ENCODE measurements at regions not wholly inside any gene's neighbourhood (a gene's known extent, or its start where the extent isn't known, plus 50 kb on each side); places are given as distances from the start of the nearest gene placed in this dataset.
A peak's percentile ranks its signal among the peaks of the same experiment; 100 is the strongest.
"Not testable (repeated sequence)": the region's sequence is repeated elsewhere in the genome, so short reads cannot be mapped to it uniquely, and the experiment has no call there.

DNA sequence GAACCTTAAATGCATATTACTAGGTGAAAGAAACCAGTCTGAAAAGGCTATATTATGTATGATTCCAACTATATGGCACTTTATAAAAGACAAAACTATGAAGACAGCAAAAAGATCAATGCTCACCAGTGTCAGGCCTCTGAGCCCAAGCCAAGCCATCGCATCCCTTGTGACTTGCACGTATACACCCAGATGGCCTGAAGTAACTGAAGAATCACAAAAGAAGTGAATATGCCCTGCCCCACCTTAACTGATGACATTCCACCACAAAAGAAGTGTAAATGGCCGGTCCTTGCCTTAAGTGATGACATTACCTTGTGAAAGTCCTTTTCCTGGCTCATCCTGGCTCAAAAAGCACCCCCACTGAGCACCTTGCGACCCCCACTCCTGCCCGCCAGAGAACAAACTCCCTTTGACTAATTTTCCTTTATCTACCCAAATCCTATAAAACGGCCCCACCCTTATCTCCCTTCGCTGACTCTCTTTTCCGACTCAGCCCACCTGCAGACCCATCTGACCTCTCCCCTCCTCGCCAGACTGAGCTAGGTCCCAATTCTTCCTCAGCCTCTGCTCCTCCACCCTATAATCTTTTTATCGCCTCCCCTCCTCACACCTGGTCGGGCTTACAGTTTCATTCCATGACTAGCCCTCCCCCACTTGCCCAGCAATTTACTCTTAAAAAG lies 1239.5 kb downstream of the OLFM4 start:
- DNase-seq: not testable (repeated sequence)

DNA sequence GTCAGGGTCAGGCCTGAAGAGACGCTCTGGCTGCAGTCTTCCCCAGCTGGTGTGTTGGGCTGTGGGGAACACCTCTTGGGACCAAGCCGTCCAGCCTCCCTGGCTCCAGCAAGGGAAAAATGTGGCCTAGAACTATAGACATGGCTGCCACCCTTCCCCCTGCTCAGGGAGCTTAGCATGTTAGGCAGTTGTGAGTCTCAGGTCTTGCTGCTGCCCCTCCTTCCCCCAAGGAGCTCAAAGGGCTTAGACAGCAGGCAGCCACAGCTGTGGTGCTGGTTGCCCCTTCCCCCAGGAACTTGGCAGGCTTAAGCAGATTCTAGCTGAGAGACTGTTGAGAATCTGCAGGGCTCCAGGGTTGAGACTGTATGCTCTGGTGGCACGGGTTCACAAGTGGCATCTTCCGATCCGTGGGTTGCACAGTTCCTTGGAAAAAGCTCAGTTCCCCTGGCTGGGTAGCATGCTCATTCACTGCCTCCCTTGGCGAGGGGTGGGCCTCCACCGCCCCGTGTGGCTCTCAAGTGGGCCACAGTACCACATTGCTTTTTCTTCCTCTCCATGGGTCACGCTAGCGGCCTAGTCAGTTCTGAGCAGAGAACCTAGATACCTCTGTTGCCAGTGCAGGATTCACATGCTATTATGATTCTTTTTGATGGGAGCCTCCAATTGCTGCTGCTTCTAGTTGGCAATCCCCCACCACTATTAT lies 1258.6 kb downstream of the OLFM4 start:
- no peak for DNase-seq

DNA sequence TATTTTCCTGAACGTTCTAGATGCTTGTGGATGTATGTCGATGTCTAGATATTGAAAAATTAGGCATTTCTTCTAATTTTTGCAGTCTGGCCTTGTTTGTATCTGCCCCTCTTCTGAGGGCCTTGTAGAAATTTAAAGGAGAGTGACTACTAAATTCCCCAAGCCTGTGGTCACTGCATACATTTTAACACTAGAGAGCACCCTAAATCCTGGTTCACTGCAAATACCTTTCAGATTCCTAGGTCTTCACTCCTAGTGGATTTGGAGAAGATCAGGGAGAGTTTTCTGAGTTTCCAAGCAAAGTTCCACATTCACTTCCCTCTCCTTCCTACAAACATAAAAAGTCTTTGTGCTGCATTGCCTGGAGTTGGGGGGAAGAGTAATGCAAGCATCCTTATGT lies 1272.5 kb downstream of the OLFM4 start:
- DNase-seq: peak; percentile 23

DNA sequence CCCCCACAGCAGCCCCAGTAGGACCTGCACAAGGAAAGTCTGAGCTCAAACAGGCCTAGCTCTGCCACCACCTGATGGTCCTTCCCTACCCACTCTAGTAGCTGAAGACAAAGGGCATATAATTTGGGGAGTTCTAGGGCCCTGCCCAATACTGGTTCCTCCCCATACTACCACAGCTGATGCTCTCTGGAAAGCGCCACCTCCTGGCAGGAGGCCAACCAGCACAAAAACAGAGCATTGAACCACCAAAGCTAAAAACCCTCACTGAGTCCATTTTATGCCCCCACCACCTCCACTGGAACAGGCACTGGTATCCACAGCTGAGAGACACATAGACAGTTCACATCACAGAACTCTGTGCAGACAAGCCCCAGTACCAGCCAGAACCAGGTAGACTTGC lies 1276.8 kb downstream of the OLFM4 start:
- no peak for DNase-seq

DNA sequence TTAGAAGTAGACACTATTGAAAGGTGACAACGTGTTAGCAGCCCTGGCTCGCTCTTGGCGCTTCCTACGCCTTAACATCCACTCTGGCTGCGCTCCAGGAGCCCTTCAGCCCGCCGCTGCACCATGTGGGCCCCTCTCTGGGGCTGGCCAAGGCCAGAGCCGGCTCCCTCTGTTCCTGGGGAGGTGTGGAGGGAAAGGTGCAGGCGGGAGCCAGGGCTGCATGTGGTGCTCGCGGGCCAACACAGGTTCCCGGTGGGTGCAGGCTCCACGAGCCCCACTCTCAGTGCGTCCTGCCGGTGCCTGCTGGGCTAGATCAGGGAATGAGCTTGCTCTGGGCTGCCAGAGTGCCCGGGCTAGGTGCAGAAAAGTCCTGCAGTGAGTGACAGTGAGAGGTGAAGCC lies 1284.3 kb downstream of the OLFM4 start:
- no peak for DNase-seq

DNA sequence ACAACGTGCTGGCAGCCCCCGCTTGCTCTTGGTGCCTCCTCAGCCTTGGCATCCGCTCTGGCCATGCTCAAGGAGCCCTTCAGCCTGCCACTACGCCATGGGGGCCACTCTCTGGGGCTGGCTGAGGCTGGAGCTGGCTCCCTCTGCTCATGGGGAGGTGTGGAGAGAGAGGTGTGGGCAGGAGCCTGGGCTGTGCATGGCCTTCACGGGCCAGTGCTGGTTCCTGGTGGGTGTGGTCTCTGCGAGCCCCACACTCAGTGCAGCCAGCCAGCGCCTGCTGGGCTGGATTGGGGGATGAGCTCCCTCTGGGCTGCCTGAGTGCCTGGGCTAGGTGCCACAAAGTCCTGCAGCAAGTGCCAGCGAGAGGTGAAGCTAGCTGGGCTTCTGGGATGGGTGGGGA lies 1289.1 kb downstream of the OLFM4 start:
- DNase-seq: no peak

DNA sequence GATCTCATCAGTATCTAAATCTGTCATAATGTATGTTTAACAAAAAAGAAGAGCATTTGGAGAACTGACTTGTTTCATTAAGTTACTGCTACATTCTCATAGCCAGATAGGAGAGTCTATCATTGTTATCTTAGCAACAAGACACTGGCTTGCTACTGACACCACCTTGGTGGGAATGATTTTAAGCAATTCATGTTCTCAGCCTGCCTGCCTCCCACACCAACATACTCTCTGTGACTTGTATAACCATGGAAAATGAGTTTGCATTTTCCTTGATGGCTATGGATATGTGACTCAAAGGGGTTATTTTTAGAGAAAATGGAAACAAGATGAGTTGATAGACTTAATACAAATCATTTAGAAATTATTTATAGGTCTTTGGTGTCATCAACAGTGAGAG lies 1308.9 kb downstream of the OLFM4 start:
- DNase-seq: no peak

DNA sequence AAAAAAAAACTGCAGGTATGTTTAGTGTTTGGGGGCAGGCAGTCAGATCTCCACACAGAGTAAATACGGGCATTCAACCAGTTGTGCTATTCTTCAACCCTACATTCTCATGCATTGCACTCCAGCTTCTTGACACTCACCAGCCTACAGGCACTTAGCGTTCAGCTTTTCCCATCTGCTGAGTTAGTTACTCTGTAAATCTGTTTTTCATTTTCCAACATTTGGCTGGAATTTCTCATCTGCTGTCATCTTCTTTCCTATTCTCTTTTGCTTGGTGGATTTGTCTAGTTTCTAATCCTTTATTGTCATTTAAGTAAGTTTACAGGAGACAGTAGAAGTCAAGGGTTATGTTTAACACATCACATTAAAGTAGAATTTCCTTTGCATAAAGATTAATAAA lies 1318.9 kb downstream of the OLFM4 start:
- DNase-seq: peak; percentile 25

DNA sequence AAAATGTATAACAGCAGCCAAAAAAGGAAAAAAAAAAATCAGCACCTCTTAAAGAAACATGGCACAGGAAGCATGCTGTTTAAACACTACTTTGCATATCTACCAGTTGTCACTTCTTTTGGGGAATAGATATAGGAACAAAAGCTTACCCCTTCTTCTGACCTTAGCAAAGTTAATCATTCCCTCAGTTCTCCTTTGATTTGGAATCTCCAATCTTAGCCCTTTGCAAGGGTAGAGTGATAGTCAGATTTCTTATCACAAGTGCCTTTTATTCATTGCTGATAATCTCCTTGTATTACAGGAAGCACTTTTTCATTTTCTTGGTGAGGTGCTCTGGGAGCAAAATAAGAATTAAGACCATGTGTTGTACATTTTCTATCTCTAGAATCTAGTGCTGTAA lies 1327.6 kb downstream of the OLFM4 start:
- DNase-seq: no peak

DNA sequence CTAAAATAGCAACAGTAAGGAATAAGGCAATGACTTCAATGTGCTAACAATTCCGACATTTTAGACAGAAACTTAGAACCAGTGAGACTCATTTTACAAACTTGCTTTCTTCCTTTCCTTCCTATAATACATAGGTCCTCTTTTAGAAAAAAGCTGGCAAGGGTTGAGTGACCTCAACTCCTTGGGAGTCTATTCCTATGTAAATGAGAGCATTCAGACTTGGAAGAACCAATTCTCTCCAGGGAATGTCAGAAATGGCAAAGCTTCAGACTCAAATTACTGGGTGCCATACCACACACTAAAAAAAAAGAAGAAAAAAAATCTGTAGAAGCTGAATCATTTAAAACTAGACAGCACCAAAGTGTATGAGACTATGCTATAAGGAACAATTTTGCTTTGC lies 1328.2 kb downstream of the OLFM4 start:
- DNase-seq: no peak

DNA sequence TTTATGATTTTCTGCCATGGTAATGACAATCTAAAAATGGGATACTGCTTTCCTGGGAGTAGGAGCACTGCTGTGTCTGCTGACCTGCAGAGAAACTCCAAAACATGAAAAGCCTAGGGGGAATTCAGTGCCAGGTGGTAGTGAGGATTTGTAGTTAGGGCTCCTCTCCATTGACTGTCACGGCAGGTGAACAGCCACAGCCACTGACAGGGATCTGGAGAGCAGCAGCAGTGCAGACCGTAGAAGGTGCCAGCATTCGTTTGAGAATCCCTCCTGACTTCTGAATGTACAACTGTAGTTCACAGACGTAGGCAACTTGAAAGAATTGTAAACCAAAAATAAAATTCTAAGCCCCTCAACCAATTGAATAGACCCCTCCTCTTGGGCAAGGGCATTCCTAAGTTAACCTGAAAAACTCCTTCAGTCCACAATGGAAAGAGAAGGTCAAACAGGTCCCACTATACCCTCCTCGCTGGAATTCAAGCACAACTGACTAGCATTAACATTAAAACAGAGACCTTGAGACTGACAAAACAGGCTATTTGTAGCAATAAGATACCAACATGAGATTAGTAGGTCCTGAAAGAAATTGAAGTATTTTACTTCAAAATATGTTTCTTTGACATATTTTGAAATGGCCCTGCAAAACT lies 1328.8 kb downstream of the OLFM4 start:
- DNase-seq: no peak

DNA sequence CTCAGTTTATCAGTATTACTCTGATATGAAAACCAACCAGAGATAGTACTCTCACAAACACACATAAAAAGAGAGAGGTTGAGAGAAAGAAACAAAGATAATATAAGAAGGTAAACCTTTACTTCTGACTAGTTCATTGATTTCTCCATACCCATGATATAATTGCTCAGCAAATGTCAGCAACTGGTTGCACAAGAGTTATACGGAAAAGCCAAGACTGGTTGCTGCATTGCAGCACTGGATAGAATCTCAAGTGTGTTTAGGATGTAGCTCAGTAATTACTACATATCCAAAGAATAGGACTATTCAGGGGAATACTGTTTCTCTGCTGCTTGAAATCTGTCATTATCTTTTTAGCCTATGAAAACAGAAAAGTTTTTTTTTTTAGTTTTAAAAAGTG lies 1332.8 kb downstream of the OLFM4 start:
- no peak for DNase-seq

DNA sequence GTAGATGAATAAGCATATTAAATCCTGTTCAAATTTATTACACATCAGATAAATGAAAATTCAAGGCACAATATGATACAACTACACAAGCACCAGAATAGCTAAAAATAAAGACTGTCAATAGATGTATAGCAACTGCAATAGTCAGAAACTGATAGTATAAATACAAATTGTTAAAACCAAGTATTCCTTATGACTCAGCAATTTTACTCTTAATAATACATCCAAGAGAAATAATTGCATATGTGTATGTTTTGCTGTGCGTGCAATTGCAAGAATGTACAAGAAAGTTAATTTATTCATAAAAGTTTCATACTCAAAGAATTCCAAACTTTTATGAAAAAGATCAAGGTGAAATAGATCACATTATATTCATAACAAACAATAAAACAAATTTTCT lies 1338.1 kb downstream of the OLFM4 start:
- no peak for DNase-seq

DNA sequence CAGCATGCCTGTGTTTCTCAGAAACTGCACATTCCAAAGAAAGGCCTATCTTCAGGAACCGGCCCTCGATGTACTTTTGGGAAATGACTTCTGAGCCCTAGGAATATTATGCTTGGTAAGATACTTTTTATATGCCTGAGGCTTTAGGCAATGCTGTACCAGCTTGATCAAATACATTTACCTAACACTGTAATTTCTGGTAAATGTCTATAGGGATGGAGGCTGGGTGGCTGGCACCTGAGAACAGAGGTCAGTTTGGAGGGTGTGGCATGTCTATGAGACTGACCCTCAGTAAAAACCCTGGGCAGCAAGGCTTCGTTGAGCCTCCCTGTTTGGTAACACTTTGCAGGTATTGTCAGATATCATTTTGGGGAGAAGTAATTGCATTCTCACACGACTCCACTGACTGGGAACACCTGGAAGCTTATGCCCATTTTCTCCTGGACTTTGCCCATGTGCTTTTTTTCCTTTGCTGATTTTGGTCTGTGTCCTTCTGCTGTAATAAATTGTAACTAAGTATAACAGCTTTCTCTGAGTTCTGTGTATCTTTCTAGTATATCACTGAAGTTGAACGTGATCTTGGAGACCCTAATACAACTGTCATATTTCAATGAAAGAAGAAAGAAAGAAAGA lies 1339.1 kb downstream of the OLFM4 start:
- peak; percentile 10 for DNase-seq

DNA sequence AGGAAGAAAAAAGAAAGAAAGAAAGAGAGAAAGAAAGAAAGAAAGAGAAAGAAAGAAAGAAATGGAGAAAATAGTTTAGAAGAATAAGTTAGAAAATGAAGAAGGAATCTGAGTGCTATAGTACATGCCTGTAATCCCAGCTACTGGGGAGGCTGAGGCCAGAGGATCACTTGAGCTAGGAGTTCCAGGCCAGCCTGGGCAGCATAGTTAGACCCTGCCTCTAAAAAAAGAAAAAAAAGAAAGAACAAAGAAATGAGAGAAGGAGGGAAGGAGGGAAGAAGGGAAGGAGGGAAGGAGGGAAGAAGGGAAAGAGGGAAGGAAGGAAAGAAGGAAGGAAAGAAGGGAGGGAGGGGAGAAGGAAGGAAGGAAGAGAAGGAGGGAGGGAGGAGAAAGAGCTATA lies 1339.8 kb downstream of the OLFM4 start:
- DNase-seq: no peak

DNA sequence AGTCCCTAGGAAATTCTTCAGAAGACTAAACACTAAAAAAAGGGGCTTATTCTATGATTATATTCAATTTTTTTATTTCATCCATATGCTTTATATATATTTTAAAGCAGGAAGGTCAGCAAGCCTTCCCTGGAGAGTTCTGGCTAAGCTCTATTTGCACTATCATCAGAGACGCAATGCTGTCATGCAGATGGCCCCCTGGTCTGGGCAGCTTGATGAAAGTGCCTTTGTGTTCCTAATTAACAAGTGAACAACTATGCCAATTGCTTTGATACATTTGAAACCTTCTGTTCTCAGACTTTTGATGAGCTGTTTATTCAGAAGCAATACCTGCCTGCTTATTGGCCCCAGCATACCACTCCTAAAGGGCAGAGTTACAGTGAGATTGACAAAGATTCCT lies 1344.6 kb downstream of the OLFM4 start:
- DNase-seq: no peak

DNA sequence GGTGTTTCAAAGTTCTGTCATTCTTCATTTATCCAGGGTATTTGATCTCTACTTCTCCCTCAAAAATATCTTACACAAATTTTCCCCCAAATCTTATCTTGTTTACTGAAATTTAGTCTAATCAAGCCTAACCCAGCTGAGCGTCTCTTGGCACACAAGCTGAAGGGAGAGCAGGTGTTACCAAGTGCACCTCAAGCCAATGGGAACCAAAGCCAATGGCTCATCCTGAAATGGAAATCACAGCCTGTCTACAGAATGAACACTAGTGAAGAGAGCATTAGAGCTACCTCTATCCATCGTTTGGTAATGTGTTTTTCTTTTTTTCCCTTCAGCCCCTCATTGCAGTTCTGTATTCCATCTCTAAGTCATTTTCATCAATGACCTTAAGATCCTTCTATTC lies 1350.8 kb downstream of the OLFM4 start:
- no peak for DNase-seq

DNA sequence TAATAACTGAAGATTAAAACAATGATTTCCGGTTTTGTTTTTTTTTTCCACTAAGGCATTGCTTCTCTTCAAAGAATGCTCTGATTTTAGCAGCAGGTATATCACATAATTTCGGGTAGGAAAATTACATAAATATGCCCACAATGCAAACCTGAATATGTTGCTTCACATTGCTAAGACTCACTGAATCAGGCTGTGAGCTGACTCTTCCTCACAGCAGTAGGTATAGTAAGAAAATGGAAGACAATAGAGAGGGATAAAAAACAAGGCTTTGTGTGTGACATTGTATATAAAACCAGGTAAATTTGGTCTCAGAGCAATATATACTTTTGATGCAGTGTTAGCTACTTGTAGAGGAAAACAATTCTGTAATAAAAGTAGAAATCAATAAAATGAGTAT lies 1355.0 kb downstream of the OLFM4 start:
- no peak for DNase-seq

DNA sequence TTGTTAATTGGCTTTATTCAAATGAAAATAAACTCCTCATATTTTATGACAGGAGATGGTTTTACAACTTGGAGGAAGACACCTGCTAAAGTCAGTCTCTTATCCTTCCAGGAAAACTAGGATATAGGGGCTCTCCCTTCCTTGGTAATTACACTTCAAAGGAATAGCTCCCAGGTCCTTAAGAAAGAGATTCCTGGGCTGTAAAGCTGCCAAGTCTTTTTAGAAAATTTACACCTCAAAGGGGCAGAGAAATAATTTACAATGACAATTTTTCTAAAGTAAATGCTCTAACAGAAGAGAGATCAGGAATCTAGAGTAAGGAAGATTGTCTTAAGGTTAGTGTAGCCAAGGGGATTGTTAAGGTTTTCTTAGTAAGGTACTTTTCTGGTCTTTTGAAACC lies 1359.0 kb downstream of the OLFM4 start:
- no peak for DNase-seq

DNA sequence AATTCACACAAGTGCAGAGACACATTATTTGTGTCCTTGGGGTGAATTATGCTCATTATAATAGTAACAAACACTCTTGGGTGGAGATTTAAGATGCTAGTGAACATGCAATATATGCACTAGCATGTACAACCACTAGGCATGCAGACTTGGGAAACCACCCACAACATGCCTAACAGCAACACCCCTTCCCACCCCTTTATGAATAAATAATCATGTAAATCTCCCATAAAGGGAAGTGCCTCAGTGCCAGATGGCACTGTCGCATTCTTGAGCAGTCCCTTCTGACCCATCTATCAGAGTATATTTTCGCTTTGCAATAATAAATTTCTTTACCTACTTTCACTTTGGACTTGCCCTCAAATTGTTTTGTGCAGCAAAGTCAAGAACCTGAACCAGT lies 1362.2 kb downstream of the OLFM4 start:
- DNase-seq: no peak

DNA sequence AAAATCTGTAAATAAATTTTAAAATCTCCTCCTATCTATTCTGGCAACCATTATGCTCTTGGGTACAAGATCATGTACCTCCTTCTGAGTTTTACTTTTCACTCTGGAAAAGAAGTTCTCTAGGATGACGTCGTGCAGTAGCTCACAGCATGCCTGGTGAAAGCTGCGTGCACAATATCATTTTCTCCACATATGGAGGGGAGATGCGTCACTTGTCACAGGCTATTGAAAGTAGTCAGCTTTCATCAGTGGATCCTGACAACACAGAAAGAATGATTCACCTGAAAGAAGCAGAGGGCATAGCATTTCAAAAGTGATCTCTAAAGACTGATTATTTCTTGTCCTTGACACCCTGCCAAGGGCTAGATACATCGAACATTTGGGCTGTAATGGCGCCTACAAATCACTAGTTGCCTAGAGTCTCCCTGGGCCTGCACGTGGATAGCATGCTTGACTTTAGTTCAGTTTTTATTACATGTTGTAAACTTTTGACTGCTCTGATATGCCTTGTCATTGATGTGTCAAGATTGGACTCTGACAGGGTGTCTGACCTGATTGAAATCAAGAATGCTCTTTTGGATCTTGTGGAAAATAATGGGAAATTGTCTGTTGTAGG lies 1365.6 kb downstream of the OLFM4 start:
- peak; percentile 15 for DNase-seq

DNA sequence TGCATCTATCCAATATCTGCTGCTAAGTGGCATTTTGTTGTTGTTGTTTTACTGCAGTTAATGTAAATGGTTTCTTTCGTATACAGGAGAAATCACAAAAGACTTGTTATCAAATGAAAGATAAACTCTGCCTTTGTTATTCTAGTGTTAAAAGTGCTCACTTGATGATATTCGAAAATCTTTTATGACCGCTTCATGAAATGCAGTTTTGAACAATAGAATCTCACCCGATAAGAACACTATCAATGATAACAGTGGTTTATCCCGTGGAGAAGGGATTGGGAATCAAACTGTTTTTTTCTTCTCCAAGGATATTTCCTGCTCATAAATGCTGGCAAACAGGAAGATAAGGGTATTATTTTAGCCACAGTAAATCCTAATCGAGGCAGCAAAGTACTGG lies 1366.3 kb downstream of the OLFM4 start:
- no peak for DNase-seq

DNA sequence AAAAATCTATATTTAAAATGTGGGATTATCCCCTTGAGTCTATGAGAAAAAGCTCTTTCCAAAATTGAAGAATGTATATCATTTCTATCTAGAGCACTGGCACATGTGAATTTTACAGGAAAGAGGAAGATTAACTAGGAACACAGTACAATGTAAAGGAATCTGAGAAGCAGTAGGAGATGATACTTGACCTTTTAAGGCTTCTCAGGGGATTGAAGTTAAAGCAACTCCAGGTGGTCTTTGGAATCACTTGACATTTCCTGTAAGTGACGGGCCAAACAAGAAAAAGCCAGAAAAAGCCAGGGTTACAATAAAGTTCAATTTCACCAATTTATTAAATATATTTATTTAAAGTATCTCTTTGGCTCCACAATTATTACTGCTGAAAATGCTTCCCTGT lies 1373.9 kb downstream of the OLFM4 start:
- DNase-seq: no peak

All from DMS53 (cell line).